ENCODE measurements at regions not wholly inside any gene's neighbourhood (a gene's known extent, or its start where the extent isn't known, plus 50 kb on each side); places are given as distances from the start of the nearest gene placed in this dataset.

GRCh38 chr13:109330123-109330522 lies 456.3 kb downstream of the IRS2 start:
- Histone ChIP-seq H3K27me3 (ENCODE audit: control insufficient read depth, insufficient read depth, low read length) (no peaks in the 10 kb centered on the region), H3K4me3 (ENCODE audit: low read depth, low read length) (no peak overlapping the region), H3K36me3 (ENCODE audit: control insufficient read depth, insufficient read depth, low read length) (no peaks in the 10 kb centered on the region)
- no peak for DNase-seq (ENCODE audit: low read depth)
- no peak for TF ChIP-seq CTCF (IDR thresholded peaks at IDR 0.05; ENCODE audit: insufficient read depth, low read length, poor library complexity, severe bottlenecking)

- no peaks in the 10 kb centered on the region for H3K36me3 ChIP-seq (ENCODE audit: control insufficient read depth, insufficient read depth, low read length)
- no peak for DNase-seq (ENCODE audit: low read depth)
- no peaks in the 10 kb centered on the region for H3K27me3 ChIP-seq (ENCODE audit: control insufficient read depth, insufficient read depth, low read length)
- TF ChIP-seq CTCF (IDR thresholded peaks at IDR 0.05; ENCODE audit: insufficient read depth, low read length, poor library complexity, severe bottlenecking): no peak
- H3K4me3 ChIP-seq (ENCODE audit: low read depth, low read length): no peak overlapping the region
Measured at GRCh38 chr13:109329175-109329574, 457.2 kb downstream of the IRS2 start.

GRCh38 chr13:109326601-109327000 lies 459.8 kb downstream of the IRS2 start:
- TF ChIP-seq CTCF (IDR thresholded peaks at IDR 0.05; ENCODE audit: insufficient read depth, low read length, poor library complexity, severe bottlenecking): no peak
- Histone ChIP-seq H3K27me3 (ENCODE audit: control insufficient read depth, insufficient read depth, low read length) (no peaks in the 10 kb centered on the region), H3K36me3 (ENCODE audit: control insufficient read depth, insufficient read depth, low read length) (no peaks in the 10 kb centered on the region), H3K4me3 (ENCODE audit: low read depth, low read length) (no peak overlapping the region)
- no peak for DNase-seq (ENCODE audit: low read depth)

- no peak for DNase-seq (ENCODE audit: low read depth)
- Histone ChIP-seq H3K36me3 (ENCODE audit: control insufficient read depth, insufficient read depth, low read length) (no peaks in the 10 kb centered on the region), H3K27me3 (ENCODE audit: control insufficient read depth, insufficient read depth, low read length) (no peaks in the 10 kb centered on the region), H3K4me3 (ENCODE audit: low read depth, low read length) (no peak overlapping the region)
- no peak for TF ChIP-seq CTCF (IDR thresholded peaks at IDR 0.05; ENCODE audit: insufficient read depth, low read length, poor library complexity, severe bottlenecking)
Measured at GRCh38 chr13:109323338-109323737, 463.0 kb downstream of the IRS2 start.

GRCh38 chr13:109318945-109319590 lies 467.3 kb downstream of the IRS2 start:
- H3K27me3 ChIP-seq (ENCODE audit: control insufficient read depth, insufficient read depth, low read length): no peaks in the 10 kb centered on the region
- no peak for DNase-seq (ENCODE audit: low read depth)
- H3K36me3 ChIP-seq (ENCODE audit: control insufficient read depth, insufficient read depth, low read length): no peaks in the 10 kb centered on the region
- no peak for TF ChIP-seq CTCF (IDR thresholded peaks at IDR 0.05; ENCODE audit: insufficient read depth, low read length, poor library complexity, severe bottlenecking)
- no peak overlapping the region for H3K4me3 ChIP-seq (ENCODE audit: low read depth, low read length)

GRCh38 chr13:109315481-109315880 lies 470.9 kb downstream of the IRS2 start:
- DNase-seq (ENCODE audit: low read depth): no peak
- Histone ChIP-seq H3K4me3 (ENCODE audit: low read depth, low read length) (no peak overlapping the region), H3K27me3 (ENCODE audit: control insufficient read depth, insufficient read depth, low read length) (no peaks in the 10 kb centered on the region), H3K36me3 (ENCODE audit: control insufficient read depth, insufficient read depth, low read length) (no peaks in the 10 kb centered on the region)
- no peak for TF ChIP-seq CTCF (IDR thresholded peaks at IDR 0.05; ENCODE audit: insufficient read depth, low read length, poor library complexity, severe bottlenecking)
